Ovary (tissue), 7 donors: ENCODE measurements at regions not wholly inside any gene's neighbourhood (a gene's known extent, or its start where the extent isn't known, plus 50 kb on each side); places are given as distances from the start of the nearest gene placed in this dataset.

Source experiments
- DNase-seq, 5 donors: peaks; one replicate each; pipeline ENCODE4 v3.0.0-alpha.2; 2019 to 2020
- H3K27ac ChIP-seq, 2 donors: fragments of 200-600 bp; one replicate each; pipeline versions ENCODE4 v1.5.1 to v1.8.0; 2019 to 2022
- H3K27me3 ChIP-seq: fragments of 200-600 bp; one replicate; pipeline ENCODE4 v1.8.0; 2022
- H3K36me3 ChIP-seq: fragments of 200-600 bp; sonication (generic); one replicate; pipeline ENCODE4 v1.5.1; 2019
- H3K4me1 ChIP-seq: one replicate; pipeline ENCODE4 v1.8.1; 2013; ENCODE audit warnings: mild to moderate bottlenecking, moderate library complexity; ENCODE audit not compliant: insufficient read depth
- H3K4me3 ChIP-seq: fragments of 200-600 bp; sonication (generic); one replicate; pipeline ENCODE4 v1.5.1; 2017
- H3K9me3 ChIP-seq, 2 donors: fragments of 200-600 bp in 1 of 2; sonication (generic) in 1 of 2; one replicate each; pipeline versions ENCODE4 v1.5.1 to v1.8.1; 2013 to 2019; ENCODE audit warnings: mild to moderate bottlenecking in 1 of 2, moderate library complexity in 1 of 2
- EP300 ChIP-seq: sonication (generic); formaldehyde crosslinking; IDR thresholded peaks from one replicate; pipeline ENCODE4 v1.6.1; 2017; ENCODE audit warnings: antibody characterized with exemption
- POLR2A ChIP-seq: fragments of 450-650 bp; IDR thresholded peaks from one replicate; pipeline ENCODE4 v1.6.1; 2017; ENCODE audit warnings: antibody characterized with exemption, mild to moderate bottlenecking, moderate library complexity
- WGBS, 3 donors: extraction: QIAGEN DNeasy Blood & Tissue Kit in 1 of 3; methylation state at CpG; one replicate each; pipeline versions ENCODE4 v1.1.5 to v1.1.7; 2013 to 2017; 5-methylcytosine and 5-hydroxymethylcytosine counted together
- intact Hi-C, 4 donors: fragments of 100-400 bp; cut with DNase I; formaldehyde crosslinking; loops; one replicate each; pipeline versions ENCODE4 v1.11.0 to v1.15.1; 2022 to 2023
- TF ChIP-seq, protein P1 (sequence below), 3 donors: fragments of 450-650 bp in 2 of 3; fragments of 200-600 bp in 1 of 3; IDR thresholded peaks; one replicate each; pipeline versions ENCODE4 v1.5.1 to v1.8.0; 2016 to 2022; ENCODE audit warnings: antibody characterized with exemption in 3 of 3, mild to moderate bottlenecking in 1 of 3
- donor health status: DM: no; HTN: no; CAD: no; lungs with moderate emphysema.
- donor health status: DM: no; HTN: no; CAD: no.
- donor health status: Bipolar disorder and iron deficiency.
- donor health status: DM: no; HTN: no; CAD: no.
- donor health status: DM: yes; HTN: yes; CAD: no.

DNA sequence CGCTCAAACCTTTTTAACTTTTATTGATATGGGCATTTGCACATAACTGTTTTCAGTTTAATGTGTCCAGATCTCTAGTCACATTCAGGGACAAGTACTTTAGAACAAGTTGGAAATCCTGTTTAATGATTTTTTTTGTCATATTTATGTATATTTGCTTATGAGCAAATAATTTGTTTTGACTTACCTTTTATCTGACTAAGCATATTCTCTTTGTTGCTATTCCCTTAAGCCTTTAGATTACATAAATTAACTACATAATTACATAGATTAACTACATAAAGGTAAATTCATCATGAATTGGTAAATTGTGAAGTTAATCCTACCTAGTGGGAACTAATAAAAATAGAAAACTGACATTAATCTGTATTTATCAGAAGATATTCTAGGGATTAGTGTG is 523.5 kb upstream of the MAN1A1 start:
- H3K36me3 ChIP-seq = no peaks in the 10 kb centered on the region
- 95 to 98% (median 95%) methylated on average over 1 of the region's 1 CpG for WGBS, 3 donors
- no peaks in the 10 kb centered on the region for H3K9me3 ChIP-seq
- DNase-seq = no peak
- H3K27ac ChIP-seq = no peak overlapping the region
- intact Hi-C loops = no loop called here
- no peak overlapping the region for H3K4me3 ChIP-seq
- TF ChIP-seq POLR2A = no peak
- TF ChIP-seq, protein P1, sequence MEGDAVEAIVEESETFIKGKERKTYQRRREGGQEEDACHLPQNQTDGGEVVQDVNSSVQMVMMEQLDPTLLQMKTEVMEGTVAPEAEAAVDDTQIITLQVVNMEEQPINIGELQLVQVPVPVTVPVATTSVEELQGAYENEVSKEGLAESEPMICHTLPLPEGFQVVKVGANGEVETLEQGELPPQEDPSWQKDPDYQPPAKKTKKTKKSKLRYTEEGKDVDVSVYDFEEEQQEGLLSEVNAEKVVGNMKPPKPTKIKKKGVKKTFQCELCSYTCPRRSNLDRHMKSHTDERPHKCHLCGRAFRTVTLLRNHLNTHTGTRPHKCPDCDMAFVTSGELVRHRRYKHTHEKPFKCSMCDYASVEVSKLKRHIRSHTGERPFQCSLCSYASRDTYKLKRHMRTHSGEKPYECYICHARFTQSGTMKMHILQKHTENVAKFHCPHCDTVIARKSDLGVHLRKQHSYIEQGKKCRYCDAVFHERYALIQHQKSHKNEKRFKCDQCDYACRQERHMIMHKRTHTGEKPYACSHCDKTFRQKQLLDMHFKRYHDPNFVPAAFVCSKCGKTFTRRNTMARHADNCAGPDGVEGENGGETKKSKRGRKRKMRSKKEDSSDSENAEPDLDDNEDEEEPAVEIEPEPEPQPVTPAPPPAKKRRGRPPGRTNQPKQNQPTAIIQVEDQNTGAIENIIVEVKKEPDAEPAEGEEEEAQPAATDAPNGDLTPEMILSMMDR (IDR thresholded peaks at IDR 0.05) = no peak
- TF ChIP-seq EP300 = no peak
- H3K4me1 ChIP-seq = no peaks in the 10 kb centered on the region
- no peaks in the 10 kb centered on the region for H3K27me3 ChIP-seq

DNA sequence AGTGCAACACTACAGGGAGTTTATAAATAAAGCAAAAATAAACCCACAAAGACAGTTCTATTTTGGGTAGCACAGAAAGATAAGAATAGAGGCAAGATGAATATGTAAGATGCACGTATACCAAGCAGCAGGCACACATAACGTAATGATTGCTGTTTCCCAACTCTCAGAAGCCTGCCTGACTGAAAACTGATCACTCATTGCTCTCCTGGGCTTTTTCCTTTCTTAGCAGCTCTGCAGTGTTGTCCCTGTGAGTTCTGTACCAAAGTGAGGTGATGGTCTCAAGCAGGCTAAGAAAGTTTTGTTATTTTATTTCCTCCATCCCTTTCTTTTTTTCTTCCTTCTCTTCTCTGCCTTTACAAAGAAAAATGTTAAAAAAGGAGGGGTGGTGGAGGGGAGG is 522.0 kb upstream of the MAN1A1 start:
- Histone ChIP-seq H3K36me3 (no peaks in the 10 kb centered on the region), H3K4me3 (no peak overlapping the region), H3K4me1 (no peaks in the 10 kb centered on the region), H3K27me3 (no peaks in the 10 kb centered on the region), H3K9me3 (no peaks in the 10 kb centered on the region), H3K27ac (no peak overlapping the region)
- intact Hi-C loops = no loop called here
- DNase-seq = no peak
- TF ChIP-seq EP300 (no peak), POLR2A (no peak)
- TF ChIP-seq, protein P1 (IDR thresholded peaks at IDR 0.05) = no peak
- 24 to 40% (median 39%) methylated on average over 2 of the region's 2 CpGs for WGBS, 3 donors

DNA sequence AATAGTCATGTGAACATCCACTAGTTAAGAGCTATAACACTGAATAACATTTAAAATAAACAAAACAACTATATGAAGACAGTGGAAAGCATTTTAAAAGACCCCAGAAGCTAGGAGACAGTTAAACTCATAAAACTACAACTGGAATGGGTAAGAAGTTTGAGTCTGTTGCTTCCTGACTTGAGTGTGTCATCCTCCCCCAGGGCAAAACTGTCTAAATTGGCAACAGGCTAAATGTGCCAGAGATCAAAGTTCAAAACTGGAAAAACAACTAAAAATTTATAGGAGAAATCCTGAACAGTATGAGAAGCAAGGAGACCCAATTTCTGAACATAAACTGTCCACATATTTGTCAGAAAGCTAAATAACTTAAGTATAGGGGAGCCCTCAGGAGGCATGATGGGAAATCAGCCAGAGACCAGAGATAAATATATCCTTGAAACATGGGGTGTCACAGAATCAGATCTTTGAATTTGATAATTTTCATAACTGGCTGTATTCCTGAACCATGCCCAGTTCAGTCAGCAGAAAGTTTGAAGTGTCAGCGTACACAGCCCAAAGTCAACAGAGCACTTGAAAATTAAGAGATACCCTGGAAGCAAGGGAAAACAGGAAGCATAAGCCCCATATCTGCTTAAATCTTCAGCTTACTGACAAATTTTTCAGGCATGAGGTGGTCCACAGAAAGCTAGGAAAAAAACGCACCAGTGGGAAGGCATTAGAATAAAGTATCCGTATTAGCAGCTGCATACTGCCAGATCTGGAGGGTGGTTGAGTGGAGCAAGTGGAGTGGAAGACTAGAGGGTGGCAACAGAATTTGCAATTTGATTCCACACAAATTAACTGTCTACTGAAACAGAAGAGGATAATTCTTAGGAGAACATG is 516.1 kb upstream of the MAN1A1 start:
- intact Hi-C loops = no loop called here

DNA sequence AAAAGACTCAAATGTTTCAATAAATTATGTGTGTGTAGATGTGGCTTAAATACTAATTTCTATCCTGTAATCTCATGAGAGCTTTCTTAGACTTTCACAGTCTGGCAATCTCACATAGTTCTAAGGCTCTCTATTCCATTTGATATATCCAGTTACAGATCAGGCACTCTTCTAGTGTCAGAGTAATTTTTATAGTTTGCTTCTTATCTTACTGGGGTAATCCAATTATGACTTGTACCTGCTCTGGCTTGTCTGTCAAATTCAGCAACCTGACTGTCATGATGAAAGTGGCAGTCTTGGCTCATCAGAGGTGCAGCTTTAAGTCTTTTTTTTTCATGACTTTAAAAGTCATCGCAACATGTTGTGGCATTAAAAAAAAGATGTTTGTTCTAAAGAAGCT is 513.2 kb upstream of the MAN1A1 start:
- DNase-seq = no peak
- H3K36me3 ChIP-seq = no peaks in the 10 kb centered on the region
- no peak overlapping the region for H3K4me3 ChIP-seq
- H3K27ac ChIP-seq = no peak overlapping the region
- TF ChIP-seq POLR2A = no peak
- no peak for TF ChIP-seq EP300
- TF ChIP-seq, protein P1 (IDR thresholded peaks at IDR 0.05) = no peak
- H3K27me3 ChIP-seq = no peaks in the 10 kb centered on the region
- 94 to 100% (median 97%) methylated on average over 1 of the region's 1 CpG for WGBS, 3 donors
- intact Hi-C loops = no loop called here
- no peaks in the 10 kb centered on the region for H3K9me3 ChIP-seq
- H3K4me1 ChIP-seq = no peaks in the 10 kb centered on the region

More for the DNA sequence above, 516.1 kb upstream of the MAN1A1 start:
- Histone ChIP-seq H3K4me1 (no peaks in the 10 kb centered on the region), H3K27me3 (no peaks in the 10 kb centered on the region), H3K4me3 (no peak overlapping the region), H3K27ac (no peak overlapping the region), H3K9me3 (no peaks in the 10 kb centered on the region), H3K36me3 (no peaks in the 10 kb centered on the region)
- TF ChIP-seq POLR2A = no peak
- TF ChIP-seq, protein P1 (IDR thresholded peaks at IDR 0.05) = no peak
- TF ChIP-seq EP300 = no peak
- WGBS, 3 donors = 91 to 94% (median 93%) methylated on average over 3 of the region's 3 CpGs
- DNase-seq = no peak
